ENCODE measurements at regions not wholly inside any gene's neighbourhood (a gene's known extent, or its start where the extent isn't known, plus 50 kb on each side); places are given as distances from the start of the nearest gene placed in this dataset.

GRCh38 chrX:80206647-80207046 is 192.1 kb downstream of the TBX22 start:
- no peak for TF ChIP-seq CTCF (IDR thresholded peaks at IDR 0.05; ENCODE audit: insufficient read depth, low read depth, low read length)
- no peak for TF ChIP-seq EZH2 (IDR thresholded peaks at IDR 0.05; ENCODE audit: insufficient read depth, low read length)
